Limb (tissue), 2 donors: ENCODE measurements at regions not wholly inside any gene's neighbourhood (a gene's known extent, or its start where the extent isn't known, plus 50 kb on each side); places are given as distances from the start of the nearest gene placed in this dataset.
"Not testable (repeated sequence)": the region's sequence is repeated elsewhere in the genome, so short reads cannot be mapped to it uniquely, and the experiment has no call there.

ENCODE experiments used
- DNase-seq, 2 donors: peaks; one replicate each; pipeline ENCODE4 v3.0.0-alpha.2; 2016; ENCODE audit errors: extremely low spot score in 2 of 2

- DNase-seq = not testable (repeated sequence)
Observed at GRCh38 chr3:106072596-106072995, 203.8 kb upstream of the CBLB start.

- not testable (repeated sequence) for DNase-seq
Observed at GRCh38 chr3:106073806-106074205, 205.0 kb upstream of the CBLB start.

GRCh38 chr3:106075731-106076130, 206.9 kb upstream of the CBLB start:
- not testable (repeated sequence) for DNase-seq

DNA sequence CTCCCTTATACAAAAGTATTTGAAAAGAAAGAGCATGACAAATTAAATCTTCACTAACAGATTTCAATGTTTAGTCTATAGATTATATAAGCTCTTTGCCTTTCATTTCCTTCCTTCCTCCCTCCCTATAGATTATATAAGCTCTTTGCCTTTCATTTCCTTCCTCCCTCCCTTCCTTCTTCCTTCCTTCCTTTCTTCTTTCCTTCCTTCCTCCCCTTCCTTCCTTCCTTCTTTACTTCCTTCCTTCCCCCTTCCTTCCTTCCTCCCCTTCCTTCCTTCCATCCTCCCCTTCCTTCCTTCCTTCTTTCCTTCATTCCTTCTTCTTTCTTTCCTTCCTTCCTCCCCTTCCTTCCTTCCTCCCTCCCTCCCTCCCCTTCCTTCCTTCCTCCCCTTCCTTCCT, 209.8 kb upstream of the CBLB start:
- DNase-seq = no peak

DNA sequence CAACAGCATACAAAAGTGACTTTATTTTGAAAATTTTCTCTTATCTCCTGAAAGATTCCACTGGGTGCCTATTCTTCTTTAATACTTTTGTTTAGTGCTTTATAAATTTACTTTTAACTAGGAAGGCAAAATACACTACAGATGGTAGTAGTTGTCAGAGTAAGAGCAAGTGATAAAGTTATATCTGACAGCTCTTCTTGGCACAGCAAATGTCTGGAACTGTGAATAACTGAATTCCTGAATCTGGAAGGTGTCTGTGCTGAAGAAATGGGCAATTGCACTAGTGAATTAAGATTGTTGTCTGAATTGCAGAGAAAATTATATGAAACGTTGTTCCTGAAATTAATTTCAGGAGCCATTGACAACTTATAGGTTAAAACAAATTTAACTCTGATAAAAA, 213.8 kb upstream of the CBLB start:
- DNase-seq = no peak

DNA sequence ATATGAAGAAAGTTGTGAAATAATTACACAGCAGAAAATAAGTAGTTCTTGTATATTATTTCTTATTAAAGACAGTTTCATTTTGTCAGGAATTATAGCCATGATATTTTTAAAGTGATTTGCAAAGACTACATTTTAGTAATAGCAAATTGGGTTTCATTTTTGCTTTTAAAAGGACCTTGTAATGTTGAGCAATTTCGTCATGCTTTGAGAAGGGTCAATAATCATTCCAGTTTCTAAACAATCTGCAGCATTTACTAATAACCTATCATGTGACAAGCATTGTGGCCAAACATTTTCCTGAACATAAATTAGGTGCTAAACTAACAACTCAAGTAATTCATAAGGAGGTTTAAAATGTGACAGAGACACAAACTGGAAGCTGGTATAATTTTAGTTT, 214.4 kb upstream of the CBLB start:
- no peak for DNase-seq

DNA sequence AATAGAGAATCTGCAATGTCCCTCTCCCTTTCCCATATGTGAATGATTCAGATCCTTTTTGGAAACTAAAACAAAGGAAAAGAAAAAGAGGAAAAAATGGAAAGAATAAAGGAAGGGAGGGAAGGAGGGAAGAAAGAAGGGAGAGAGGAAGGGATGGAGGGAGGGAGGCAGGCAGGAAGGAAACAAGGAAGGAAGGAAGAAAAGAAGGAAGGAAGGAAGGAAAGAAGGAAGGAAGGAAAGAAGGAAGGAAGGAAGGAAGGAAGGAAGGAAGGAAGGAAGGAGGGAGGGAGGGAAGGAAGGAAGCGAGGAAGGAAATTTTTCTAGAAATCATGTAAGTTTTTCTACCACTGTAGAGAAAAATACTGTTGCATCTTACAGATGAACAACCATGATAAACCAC, 215.0 kb upstream of the CBLB start:
- DNase-seq = no peak

DNA sequence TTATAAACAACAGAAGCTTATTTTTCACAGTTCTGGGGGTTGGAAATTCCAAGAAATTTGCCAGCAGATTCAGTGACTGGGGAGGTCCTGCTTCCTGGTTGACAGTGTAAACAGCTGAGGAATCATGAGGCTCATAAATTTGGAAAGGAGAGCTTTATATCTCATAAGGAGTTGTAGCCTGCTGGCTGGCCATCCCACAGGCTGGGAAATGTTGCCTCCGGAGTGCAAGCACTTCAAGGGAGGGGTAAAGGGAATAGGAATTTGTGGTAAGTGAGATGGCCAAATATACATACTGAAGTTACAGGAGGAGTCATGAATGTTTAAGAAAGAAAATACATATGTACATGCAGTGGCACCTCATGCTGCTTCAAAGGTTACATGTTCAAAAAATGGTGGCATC, 217.2 kb upstream of the CBLB start:
- no peak for DNase-seq

GRCh38 chr3:106086636-106087035, 217.8 kb upstream of the CBLB start:
- DNase-seq = no peak

DNA sequence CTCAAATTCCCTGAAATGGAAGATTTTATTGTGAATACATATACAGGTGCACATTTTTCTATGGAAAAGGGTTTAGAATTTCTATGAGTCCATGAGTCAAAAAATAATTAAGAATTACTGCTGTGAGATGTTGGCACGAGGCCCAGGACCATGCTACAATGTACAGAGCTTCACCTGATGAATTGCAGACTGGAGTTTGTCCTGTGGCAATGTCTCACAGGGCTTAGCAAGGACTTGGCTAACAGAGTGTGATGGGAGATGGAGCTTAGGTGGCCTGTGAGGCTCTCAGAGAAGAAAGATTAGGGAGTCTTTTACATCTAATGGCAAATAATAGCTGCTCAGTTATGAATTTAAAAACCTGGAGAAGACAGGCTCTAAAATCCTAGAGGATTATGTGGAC, 219.5 kb upstream of the CBLB start:
- no peak for DNase-seq

GRCh38 chr3:106088899-106089298, 220.1 kb upstream of the CBLB start:
- DNase-seq = no peak

DNA sequence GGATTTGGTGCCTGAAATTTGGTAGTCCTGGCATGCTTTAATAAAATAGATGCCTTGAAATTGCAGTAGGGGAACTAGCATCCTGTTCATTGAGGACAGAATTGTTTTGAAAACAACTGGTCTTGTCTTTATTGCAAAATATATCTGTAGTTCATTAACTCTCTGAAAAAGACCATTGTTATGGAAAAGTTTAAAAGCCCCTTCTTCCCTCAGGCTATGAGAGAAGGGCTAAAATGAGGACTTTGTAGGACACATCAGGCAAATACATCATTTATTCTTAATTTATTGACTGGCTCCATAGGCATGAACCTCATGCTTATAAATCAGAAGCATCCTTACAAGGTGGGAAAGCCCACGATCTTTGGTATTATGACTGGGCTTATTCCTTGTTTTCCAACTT, 221.0 kb upstream of the CBLB start:
- no peak for DNase-seq

- DNase-seq = no peak
Observed at GRCh38 chr3:106092792-106093191, 224.0 kb upstream of the CBLB start.

GRCh38 chr3:106093616-106094015, 224.8 kb upstream of the CBLB start:
- DNase-seq = no peak

DNA sequence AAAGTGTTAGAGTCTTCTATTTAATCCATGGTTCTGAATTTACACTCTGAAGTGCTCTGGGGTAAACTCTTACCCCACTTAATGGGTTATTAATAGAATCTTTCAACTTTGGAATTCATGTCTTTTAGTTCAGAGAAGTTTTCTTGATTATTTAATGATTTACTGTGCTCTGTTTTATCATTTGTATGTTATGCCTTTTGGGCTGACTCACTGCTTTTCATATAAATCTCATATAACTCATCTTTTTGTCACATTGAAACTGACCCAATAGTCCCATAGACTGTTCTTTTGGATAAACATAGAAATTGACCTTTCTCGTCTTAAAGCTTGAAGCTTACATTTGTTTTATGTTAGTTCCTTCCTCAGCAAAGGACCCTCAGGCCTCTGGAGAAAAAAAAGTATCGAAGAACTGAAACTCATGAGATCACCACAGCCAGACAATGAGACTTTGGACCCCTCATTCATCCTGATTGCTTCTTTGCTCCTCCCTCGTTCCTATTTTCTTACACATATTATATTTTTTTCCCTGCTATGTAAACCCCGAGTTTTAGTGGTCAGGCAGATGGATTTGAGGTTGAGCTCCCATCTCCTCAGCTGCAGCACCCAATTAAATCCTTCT, 229.1 kb upstream of the CBLB start:
- no peak for DNase-seq

- no peak for DNase-seq
Observed at GRCh38 chr3:106103383-106103782, 234.6 kb upstream of the CBLB start.

DNA sequence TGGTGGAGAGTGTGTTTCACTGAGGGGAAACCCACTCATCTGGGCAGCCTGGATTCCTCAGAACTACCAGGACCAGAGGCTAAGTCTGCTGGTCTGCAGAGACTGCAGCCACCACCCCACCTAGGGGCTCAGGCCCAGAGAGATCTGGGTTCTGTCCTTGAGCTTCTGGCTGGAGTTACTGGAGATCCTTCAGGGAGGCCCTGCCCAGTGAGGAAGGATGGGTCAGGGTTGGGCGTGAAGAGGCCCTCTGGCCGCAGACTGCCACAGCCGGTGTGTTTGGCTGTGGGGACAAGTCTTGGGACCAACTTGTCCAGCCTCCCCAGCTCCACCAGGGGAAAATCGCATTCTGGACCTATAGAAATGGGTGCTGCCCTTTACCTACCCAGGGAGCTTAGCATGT, 235.3 kb upstream of the CBLB start:
- no peak for DNase-seq

- DNase-seq = no peak
Observed at GRCh38 chr3:106108925-106109324, 240.1 kb upstream of the CBLB start.

DNA sequence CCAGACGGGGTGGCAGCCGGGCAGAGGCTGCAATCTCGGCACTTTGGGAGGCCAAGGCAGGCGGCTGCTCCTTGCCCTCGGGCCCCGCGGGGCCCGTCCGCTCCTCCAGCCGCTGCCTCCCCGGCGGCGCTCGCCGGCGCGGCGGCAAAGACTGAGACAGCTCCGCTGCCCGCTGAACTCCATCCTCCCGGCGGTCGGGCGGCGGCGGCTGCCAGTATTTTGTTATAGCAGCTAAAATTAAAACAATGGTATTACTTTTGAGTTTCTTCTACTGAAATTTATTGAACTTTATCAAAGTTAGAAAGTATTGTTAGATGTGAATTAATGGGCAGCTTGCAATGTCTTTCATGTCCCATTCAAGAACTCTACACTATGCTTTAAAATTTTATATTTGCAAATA, 243.7 kb upstream of the CBLB start:
- not testable (repeated sequence) for DNase-seq

DNA sequence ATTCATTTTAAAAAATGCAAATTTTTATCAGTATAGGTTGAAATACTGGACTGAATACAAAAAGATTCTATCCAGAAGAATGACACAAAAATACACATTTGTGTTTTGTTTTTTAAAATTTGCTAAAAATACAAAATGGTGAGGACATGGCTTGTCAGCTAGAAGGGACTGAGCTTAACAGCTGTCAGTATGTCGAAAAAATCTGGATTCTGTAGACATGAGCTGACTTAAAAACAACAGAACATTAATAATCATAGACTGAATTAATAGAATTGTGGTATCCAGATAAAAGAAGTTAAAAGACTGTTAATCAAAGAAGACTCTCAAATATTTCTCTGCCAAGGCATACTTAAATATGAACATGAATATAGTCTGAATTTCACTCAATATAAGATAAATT, 244.9 kb upstream of the CBLB start:
- no peak for DNase-seq

DNA sequence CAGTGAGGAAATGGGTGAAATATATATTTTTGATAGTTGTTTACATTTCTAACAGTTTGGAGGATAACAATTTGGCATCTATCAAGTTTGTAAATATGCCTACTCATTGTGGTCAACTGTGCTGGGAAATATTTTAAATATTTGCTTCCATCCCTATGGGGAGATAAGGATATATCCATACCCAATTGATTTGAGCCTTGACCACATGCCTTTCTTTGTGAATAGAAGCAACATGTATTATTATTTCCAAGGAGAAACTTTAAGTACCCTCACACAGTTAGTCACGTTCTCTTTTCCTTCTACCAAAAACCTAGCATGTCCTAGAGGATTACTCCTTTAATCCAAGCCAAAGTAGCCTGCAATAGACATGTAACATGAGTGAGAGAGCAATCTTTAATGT, 245.4 kb upstream of the CBLB start:
- DNase-seq = no peak

DNA sequence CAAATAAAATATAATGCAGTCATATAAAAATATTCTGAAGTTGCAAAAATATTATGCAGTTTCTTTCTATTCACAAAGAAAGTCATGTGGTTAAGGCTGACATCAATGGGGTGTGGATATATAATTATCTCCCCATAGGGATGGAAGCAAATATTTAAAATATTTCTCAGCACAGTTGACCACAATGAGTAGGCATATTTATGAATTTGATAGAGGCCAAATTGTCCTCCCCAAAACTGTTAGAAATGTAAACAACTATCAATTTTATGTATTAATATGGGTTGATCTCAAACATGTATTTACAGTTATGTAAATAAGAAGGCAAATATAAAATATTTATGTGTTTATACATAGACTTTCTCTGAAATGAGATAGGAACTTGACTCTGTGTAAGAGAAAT, 246.0 kb upstream of the CBLB start:
- DNase-seq = no peak

DNA sequence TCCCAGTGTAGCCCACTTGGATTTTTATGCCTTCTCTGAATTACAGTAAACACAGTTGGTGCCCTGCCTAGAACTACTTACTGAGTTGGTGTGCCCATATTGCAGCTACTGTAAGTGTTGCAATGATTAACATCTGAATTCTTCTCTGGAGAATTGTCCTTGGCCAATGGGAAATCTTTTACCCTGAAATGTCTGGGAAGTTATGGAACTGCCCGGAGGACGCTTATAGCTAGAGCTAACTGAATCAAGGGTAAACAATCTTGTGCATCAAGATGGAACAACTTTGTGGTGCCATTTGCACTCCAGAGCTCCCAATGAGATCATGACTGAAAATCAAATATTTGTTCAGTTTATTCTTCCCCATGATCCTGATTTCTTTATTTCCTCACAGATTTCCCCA, 246.7 kb upstream of the CBLB start:
- no peak for DNase-seq
